ENCODE measurements at regions not wholly inside any gene's neighbourhood (a gene's known extent, or its start where the extent isn't known, plus 50 kb on each side); places are given as distances from the start of the nearest gene placed in this dataset.

- TF ChIP-seq ZBTB34 (CRISPR knock-in tag; IDR thresholded peaks at IDR 0.05), result no peak
- no peak for TF ChIP-seq CUX1 (CRISPR knock-in tag; IDR thresholded peaks at IDR 0.05)
- TF ChIP-seq SRSF3 (IDR thresholded peaks at IDR 0.05; ENCODE audit: insufficient read depth, low read length), result no peak
- TF ChIP-seq MAFG (tag; conservative IDR thresholded peaks at IDR 0.05), result no peak
- no peak for TF ChIP-seq ZNF589 (CRISPR knock-in tag; IDR thresholded peaks at IDR 0.05; ENCODE audit: low read depth)
- no peak for TF ChIP-seq SIN3A (IDR thresholded peaks at IDR 0.05; ENCODE audit: borderline replicate concordance in 2 of 2, control insufficient read depth in 1 of 2, low read depth in 2 of 2, low read length in 2 of 2)
- no peak for TF ChIP-seq ZNF436 (CRISPR knock-in tag; IDR thresholded peaks at IDR 0.05)
- no peak for TF ChIP-seq YBX1 (IDR thresholded peaks at IDR 0.05)
- TF ChIP-seq NFYB (IDR thresholded peaks at IDR 0.05; ENCODE audit: extremely low read depth, insufficient read length), result no peak
These were observed 134.1 kb downstream of the WSCD1 start (continued) for GRCh38 chr17:6204203-6204722.

Data from K562 (cell line).